GM18517 (cell line): ENCODE measurements at regions not wholly inside any gene's neighbourhood (a gene's known extent, or its start where the extent isn't known, plus 50 kb on each side); places are given as distances from the start of the nearest gene placed in this dataset.

Source experiments
- ATAC-seq: cut with Tn5 transposase; IDR thresholded peaks from one replicate; pipeline ENCODE4 v1.9.1; 2021; ENCODE audit warnings: mild to moderate bottlenecking, moderate library complexity; ENCODE audit not compliant: unreplicated experiment

- no peak for ATAC-seq
These were observed 155.6 kb downstream of the CD83 start for GRCh38 chr6:14273191-14273590.

DNA sequence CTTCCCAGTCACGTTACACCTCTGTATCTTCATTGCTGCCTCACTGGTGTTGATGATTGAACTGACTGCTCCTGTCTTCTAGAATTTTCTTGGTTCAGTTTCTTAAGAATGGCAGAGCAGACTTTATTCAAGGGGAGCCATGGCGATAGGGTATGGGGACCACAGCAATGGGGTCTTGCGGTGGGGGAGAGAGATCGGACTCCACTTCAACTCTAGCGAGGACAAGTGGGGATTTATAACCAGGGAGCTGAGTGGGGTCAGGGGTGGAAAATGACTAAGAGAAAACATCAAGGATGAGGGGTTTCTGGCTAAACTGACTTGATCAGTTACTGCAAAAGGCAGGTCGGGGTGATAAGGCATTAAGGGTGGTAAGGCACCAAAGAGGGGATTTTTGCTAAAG is 156.4 kb downstream of the CD83 start:
- ATAC-seq, result no peak

GRCh38 chr6:14274546-14275492 is 157.2 kb downstream of the CD83 start:
- no peak for ATAC-seq

DNA sequence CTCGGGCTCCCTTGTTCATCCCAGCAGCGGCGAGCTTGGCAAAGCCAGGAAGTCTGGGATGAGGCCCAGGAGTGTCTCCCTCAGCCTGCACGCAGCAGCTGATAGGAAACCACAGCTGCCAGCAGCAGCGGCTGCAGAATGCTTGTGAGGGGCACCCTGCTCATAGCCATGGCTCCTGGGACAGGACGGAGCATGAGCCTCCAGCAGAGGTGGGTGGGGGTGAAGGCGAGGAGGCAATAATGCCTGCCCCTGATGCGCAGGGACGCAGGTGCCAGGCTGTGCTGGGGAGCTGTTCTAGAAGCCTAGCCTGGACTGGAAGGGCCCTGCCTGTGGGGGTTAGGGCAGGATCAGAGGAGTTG is 157.9 kb downstream of the CD83 start:
- ATAC-seq, result no peak

DNA sequence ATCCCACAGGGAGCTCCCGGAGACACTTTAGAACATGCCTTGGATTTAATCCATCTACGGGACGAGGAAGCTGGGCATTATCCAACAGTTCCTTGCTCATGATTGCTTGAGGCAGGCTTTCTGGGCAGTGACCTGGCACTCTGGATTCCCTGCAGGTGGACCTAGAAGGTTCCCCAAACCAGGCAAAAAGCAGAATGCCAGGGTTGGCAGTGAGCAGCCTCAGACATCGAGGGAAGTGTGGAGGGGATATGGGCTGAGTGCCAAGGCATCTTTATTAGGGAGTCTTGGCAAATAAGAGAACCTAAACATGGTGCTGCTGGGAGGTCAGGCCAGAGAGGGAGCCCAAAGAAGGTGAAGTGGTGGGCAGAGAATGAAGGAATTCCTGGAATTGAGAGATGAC is 158.5 kb downstream of the CD83 start:
- ATAC-seq, result no peak

DNA sequence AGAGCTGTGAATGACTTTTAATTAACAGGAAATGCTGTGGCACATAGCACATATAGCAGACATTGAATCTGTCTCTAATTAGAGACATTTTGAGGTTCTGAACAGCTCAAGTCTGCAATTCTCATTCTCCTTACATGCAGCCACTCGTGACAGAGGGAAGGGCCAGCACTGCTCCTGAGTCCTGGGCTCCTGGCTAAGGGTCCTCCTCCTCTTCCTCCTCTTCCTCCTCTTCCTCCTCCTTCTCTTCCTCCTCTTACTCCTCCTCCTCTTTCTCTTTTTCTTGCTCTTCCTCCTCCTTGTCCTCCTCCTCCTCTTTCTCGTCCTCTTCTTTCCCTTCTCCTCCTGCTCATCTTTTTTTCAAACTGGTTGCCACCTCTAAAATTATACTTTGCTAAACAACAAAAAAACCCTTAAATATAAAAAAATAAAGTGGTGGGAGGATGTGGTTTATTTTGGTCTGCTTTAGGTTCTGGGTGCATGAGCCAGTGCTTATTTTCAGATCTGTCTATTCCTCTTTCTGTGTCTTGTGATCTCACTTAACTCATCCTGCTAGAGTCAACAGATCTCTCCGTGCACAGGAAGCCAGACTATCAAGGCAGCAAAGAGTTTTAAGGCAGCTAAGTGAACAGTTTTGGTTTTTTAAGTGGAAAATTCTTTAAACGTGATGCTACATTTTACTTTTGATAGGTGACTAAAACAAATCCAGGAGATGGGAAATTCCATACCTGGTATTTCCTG is 159.3 kb downstream of the CD83 start:
- ATAC-seq, result peak; percentile 93

- peak; percentile 39 for ATAC-seq
These were observed 159.9 kb downstream of the CD83 start for GRCh38 chr6:14277405-14277930.

DNA sequence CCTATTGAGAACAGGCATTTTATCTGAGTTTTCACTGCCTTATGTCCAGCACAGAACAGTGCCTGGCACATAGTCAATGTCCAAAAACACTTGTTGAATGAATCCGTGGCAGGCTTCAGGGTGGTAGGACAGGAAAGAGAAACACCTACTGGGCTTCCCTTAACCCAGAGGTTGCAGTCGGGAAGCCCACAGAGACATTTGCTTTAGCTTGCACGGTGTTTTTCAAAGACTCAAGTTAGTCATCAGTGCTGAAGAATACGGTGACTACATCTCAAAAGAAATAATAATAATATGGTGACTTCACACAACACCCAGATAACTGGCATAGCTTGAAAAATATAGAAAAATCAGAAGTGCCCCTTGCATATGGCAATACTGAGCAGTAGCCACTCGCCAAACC is 160.4 kb downstream of the CD83 start:
- ATAC-seq, result no peak

- no peak for ATAC-seq
These were observed 160.9 kb downstream of the CD83 start for GRCh38 chr6:14278446-14278845.

DNA sequence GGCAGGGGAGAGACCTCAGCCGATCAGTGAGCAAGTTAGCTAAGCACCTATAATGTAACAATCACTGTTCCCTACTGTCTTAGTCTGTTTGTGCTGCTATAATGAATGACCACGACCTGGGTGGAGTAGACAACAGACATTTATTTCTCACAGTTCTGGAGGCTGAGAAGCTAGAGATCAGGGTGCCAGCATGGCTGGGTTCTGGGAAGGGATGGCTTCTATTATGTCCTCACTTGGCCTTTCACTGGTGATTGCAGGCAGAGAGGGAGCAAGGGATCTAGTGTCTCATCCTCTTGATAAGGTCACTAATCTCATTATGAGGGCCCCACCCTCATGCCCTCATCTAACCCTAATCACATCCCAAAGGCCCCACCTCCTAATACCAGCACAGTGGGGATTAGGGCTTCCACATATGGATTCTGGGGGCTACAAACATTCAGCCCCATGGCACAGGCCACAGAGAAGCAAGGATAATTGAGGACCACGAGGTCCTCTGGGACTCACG is 162.5 kb downstream of the CD83 start:
- ATAC-seq, result no peak

DNA sequence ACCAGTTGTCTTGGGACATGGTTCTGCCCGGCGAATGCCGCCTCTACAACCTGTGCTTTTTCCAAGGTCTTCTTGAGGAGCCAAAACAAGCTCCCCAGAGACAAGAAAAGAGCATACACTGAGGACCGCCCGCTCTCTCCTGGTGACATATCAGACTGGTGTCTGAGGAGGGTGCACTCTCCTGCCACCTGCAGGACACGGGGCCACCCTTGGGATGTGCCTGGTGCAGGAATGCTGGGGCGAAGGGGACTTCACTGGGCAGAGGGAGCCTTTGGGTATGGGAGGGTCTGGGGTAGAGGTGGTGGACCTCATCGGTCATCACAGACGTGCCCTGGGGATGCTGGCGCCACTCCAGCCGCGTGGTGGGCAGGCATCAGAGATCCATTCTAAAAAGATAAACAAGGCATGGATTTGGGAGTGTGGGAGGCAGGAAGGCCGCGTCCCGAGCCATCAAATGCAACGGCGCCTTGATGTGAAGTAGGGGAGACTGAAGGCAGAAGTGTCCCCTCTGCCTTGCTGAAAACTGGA is 163.3 kb downstream of the CD83 start:
- no peak for ATAC-seq

GRCh38 chr6:14281811-14282660 is 164.5 kb downstream of the CD83 start:
- no peak for ATAC-seq

DNA sequence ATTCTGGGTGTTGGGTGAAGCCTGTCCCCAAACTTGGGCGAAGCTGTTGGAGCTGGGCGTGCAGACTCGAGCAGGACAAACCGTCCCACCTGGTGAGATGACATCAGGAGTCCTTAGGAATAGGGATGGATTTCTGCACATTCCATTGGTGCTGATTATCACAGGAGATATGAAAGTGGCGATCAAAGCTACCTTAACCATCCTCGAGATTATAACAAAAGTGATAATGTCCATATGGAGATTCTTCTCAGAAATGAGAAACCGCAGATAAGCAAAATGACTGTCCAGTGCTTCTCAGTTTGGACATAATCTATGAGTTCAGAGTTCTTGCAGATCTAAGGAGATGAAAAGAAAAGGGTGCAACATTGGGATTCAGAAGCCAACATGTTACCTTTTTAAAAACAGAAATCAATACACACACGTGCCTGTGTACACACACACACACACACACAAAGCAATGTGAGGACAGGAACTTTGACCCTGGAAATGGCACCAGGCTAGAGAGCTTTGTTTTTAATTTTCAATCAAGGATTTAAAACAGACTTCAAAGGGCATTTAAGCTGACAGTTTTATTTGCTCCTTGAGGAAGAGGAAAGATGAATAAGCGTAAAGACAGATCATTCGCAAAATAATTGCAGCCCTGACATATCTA is 165.4 kb downstream of the CD83 start:
- no peak for ATAC-seq

DNA sequence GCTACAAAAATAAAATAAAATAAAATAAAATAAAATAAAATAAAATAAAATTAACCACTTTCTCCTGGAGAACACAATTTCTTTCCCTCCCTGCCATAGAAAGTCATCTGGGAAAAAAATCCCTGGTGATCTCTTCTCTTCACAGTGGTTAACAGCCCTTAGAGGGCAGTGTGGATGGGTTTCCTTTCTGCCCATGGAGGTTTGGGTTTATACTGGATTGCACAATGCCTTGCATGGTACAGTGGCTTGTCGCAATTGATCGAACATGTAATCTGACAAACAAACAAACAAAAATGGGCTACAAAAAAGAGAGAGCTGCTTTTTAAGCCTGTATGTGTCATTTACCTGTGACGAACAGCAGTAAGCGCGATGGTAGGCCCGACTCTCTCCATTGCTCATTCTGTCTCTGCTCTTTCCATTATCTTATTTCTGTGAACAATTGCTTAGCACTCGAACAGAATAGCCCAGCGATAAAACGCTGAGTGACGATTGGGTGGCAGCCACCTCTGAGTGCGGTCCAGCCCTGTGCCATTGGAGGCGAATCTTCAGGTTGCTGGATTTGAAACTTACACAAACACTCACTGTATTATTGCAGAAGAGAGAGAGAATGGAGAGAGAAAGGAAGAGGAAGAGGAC is 166.1 kb downstream of the CD83 start:
- no peak for ATAC-seq

DNA sequence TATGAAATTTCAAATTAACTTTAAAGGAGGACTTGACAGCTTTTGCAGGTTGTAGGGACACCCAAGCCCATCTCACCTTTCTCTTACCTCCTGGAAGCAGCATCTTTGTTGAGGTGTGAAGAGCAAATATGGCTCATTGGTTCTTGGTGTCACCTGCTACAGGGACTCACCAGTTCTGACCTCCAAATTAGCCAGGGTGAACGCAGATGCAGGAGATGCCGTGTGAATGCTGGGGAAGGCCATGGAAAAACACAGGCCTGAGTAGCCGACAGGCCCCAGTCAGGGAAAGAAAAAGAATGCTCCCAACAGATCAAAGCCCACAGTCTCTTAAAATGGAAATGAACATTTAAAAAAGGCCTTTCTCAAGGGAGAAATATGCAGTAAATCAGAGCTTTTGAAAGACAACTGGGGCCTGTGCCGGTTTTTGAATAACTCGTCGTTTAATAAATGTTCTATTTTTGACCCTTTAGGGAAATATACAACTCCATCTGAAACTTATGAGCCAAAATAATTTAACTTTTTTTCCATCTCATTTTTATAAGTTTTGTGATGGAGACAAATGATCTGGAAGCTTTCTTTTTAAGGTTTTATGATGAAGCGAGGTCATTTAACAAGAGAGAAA is 167.5 kb downstream of the CD83 start:
- ATAC-seq, result no peak

GRCh38 chr6:14286144-14286543 is 168.6 kb downstream of the CD83 start:
- ATAC-seq, result no peak

DNA sequence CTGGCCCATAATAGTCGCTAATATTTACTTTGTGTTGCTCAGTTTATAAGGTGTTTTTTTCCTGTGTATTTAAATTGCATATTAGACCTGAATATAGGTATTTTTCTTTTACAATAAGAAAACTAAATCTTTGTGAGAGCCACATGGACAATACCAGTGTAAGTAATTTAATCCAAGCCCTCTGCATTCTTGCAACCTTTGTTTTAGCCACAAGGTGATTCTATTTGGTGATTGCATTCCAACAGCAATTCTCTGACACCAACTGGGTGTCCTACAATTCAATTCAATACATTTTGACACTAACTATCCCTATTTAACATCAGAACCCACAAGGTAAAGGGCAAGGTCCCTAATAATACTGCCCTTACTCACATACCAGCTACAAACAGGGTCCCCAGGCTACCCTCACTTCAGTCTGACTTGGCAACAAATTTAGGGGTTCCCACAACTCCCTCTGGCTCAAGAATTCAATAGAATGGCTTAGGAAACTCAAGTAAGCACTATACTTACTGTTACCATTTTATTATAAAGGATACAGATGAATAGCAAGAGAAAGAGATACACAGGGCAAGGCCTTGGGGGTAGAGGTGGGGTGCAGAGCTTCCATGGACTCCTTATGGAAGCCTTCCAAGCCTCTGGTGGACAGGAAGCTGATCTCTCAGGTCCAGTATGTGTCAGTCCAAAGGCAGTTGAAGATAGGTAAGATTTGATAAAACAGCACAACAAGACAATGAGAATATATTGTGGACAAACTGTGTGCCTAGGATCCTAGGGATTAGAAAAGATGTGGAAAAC is 169.3 kb downstream of the CD83 start:
- ATAC-seq, result no peak

DNA sequence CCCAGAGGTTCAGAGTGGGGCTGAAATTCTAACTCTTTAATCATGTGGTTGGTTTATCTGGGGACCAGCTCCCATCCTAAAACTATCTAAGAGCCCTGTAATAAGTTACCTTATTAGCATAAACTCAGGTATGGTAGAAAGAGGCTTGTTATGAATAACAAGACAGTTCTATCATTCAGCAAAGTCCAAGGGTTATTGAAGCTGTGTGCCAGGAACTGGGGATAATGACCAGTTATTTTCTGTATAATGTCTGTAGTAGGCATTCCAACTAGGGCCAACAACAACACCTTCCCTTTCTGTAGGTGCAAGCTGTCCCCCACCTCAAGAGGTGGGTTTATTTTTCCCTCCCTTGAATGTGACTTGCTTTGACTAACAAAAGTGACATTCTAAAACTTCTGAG is 170.1 kb downstream of the CD83 start:
- no peak for ATAC-seq
